ENCODE measurements at regions not wholly inside any gene's neighbourhood (a gene's known extent, or its start where the extent isn't known, plus 50 kb on each side); places are given as distances from the start of the nearest gene placed in this dataset.

DNA sequence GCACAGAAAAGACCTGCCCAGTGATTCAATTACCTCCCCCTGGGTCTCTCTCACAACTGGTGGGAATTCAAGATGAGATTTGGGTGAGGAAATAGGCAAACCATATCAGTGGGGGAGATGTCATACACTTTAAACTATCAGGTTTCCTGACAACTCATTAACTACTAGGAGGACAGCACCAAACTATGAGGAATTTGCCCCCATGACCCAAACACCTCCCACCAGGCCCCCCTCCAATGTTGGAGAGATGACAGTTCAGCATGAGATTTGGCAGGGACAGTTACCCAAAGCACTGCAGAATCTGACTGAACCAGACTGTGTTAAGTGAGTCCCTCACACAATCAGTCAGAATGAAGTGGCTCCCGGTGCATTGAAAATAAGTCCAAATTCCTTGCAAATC, 148.0 kb downstream of the TTLL2 start:
- Histone ChIP-seq H3K36me3 (no peaks in the 10 kb centered on the region), H3K4me3 (no peak overlapping the region), H3K4me1 (no peaks in the 10 kb centered on the region), H3K27me3 (no peaks in the 10 kb centered on the region), H3K9me3 (no peaks in the 10 kb centered on the region), H3K27ac (no peak overlapping the region)
- TF ChIP-seq, protein P1, sequence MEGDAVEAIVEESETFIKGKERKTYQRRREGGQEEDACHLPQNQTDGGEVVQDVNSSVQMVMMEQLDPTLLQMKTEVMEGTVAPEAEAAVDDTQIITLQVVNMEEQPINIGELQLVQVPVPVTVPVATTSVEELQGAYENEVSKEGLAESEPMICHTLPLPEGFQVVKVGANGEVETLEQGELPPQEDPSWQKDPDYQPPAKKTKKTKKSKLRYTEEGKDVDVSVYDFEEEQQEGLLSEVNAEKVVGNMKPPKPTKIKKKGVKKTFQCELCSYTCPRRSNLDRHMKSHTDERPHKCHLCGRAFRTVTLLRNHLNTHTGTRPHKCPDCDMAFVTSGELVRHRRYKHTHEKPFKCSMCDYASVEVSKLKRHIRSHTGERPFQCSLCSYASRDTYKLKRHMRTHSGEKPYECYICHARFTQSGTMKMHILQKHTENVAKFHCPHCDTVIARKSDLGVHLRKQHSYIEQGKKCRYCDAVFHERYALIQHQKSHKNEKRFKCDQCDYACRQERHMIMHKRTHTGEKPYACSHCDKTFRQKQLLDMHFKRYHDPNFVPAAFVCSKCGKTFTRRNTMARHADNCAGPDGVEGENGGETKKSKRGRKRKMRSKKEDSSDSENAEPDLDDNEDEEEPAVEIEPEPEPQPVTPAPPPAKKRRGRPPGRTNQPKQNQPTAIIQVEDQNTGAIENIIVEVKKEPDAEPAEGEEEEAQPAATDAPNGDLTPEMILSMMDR (IDR thresholded peaks at IDR 0.05): no peak
- intact Hi-C loops (cut with DNase I): no loop called here
- no peak for DNase-seq
- no peak for ATAC-seq
- WGBS, 2 donors: 43 to 62% methylated on average over 1 of the region's 1 CpG
- no peak for FAIRE-seq

GRCh38 chr6:167474171-167474570, 149.3 kb downstream of the TTLL2 start:
- H3K36me3 ChIP-seq: no peaks in the 10 kb centered on the region
- no peak for ATAC-seq
- 75% methylated on average over 8 of the region's 8 CpGs for WGBS, 2 donors
- no peaks in the 10 kb centered on the region for H3K4me1 ChIP-seq
- no peak overlapping the region for H3K4me3 ChIP-seq
- intact Hi-C loops (cut with DNase I): no loop called here
- H3K27ac ChIP-seq: no peak overlapping the region
- TF ChIP-seq, protein P1 (IDR thresholded peaks at IDR 0.05): no peak
- DNase-seq: no peak
- no peaks in the 10 kb centered on the region for H3K27me3 ChIP-seq
- no peak for FAIRE-seq
- H3K9me3 ChIP-seq: no peaks in the 10 kb centered on the region

DNA sequence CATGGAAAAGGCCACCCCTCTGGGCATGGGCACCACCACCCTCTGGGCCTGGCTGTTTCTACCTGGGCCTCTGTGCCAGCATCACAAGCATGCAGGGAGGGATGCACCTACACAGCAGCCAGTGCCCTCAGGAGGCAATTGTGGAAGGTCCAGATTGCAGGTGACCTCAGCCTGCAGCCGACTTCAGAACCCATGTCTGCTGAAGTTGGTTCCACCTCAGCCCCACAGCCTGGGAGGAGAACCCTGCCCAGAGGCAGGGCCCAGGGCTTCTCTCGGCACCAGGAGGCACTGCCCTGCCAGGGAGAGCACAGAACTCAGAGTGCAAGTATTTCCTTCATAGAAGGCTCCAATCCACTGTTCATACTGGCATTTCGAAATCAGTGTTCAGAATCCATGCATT, 149.8 kb downstream of the TTLL2 start:
- Histone ChIP-seq H3K4me1 (no peaks in the 10 kb centered on the region), H3K36me3 (no peaks in the 10 kb centered on the region), H3K27ac (no peak overlapping the region), H3K27me3 (no peaks in the 10 kb centered on the region), H3K4me3 (no peak overlapping the region), H3K9me3 (no peaks in the 10 kb centered on the region)
- ATAC-seq: no peak
- intact Hi-C loops (cut with DNase I): no loop called here
- 69 to 71% methylated on average over 3 of the region's 3 CpGs for WGBS, 2 donors
- no peak for DNase-seq
- no peak for FAIRE-seq
- TF ChIP-seq, protein P1 (IDR thresholded peaks at IDR 0.05): no peak

DNA sequence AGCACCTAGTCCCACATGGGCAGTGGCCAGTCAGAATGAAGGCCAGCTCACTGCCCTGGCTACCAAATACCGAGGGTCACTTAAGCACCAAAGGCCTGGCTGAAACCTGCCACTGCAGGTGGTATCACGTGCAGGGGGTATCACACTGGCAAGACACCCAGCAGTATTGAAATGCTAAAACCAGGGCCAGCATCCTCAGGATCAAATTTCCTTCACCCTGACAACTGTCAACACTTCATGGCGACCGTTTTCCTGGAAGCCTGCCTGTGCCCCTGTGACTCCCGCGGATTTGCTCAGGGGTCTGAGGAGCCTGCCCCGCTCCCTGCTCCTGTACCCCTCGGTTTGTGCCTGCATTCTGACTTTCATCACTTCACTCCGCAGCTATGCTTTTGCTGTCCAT, 151.1 kb downstream of the TTLL2 start:
- Histone ChIP-seq H3K36me3 (no peaks in the 10 kb centered on the region), H3K27ac (no peak overlapping the region), H3K27me3 (no peaks in the 10 kb centered on the region), H3K4me1 (no peaks in the 10 kb centered on the region), H3K4me3 (no peak overlapping the region), H3K9me3 (no peaks in the 10 kb centered on the region)
- intact Hi-C loops (cut with DNase I): no loop called here
- DNase-seq: no peak
- TF ChIP-seq, protein P1 (IDR thresholded peaks at IDR 0.05): no peak
- 56 to 68% methylated on average over 9 of the region's 9 CpGs for WGBS, 2 donors
- no peak for ATAC-seq
- FAIRE-seq: no peak

- H3K4me3 ChIP-seq: no peak overlapping the region
- ATAC-seq (no peak), DNase-seq (no peak), FAIRE-seq (no peak)
- no peaks in the 10 kb centered on the region for H3K36me3 ChIP-seq
- intact Hi-C loops (cut with DNase I): no loop called here
- WGBS, 2 donors: 73 to 82% methylated on average over 16 of the region's 16 CpGs
- no peaks in the 10 kb centered on the region for H3K27me3 ChIP-seq
- H3K9me3 ChIP-seq: no peaks in the 10 kb centered on the region
- TF ChIP-seq, protein P1 (IDR thresholded peaks at IDR 0.05): no peak
- no peak overlapping the region for H3K27ac ChIP-seq
- H3K4me1 ChIP-seq: no peaks in the 10 kb centered on the region
These were observed 152.1 kb downstream of the TTLL2 start for GRCh38 chr6:167476844-167477595.
